HEK293 (cell line): ENCODE measurements at regions not wholly inside any gene's neighbourhood (a gene's known extent, or its start where the extent isn't known, plus 50 kb on each side); places are given as distances from the start of the nearest gene placed in this dataset.

Experiments
- CTCF ChIA-PET: fragments of 350-600 bp; formaldehyde crosslinking; extraction: SDS; loops from one replicate; lab custom pipeline; 2021; ENCODE audit warnings: antibody characterized with exemption; lab: Yijun Ruan, JAX
- POLR2A ChIA-PET: fragments of 300-600 bp; formaldehyde crosslinking; extraction: SDS; loops from one replicate; lab custom pipeline; 2020; ENCODE audit warnings: antibody characterized with exemption, inconsistent platforms; lab: Yijun Ruan, JAX
- H3K27ac ChIP-seq: fragments of 200-500 bp; sonication (Bioruptor generic); 2 replicates; pipeline ENCODE4 v1.5.1; 2014; ENCODE audit warnings: low read depth, low read length, control low read depth, inconsistent platforms; ENCODE audit errors: extremely low read depth
- H3K36me3 ChIP-seq, 2 experiments: fragments of 200-500 bp in 1 of 2; sonication (Bioruptor generic) in 1 of 2; 1 replicate in 1 of 2; 2 replicates in 1 of 2; pipeline ENCODE4 v1.5.1; 2014 to 2017; ENCODE audit warnings: inconsistent platforms in 2 of 2, low read length in 2 of 2; ENCODE audit not compliant: control insufficient read depth in 2 of 2, insufficient read depth in 1 of 2
- H3K4me1 ChIP-seq: fragments of 200-500 bp; sonication (Bioruptor generic); 2 replicates; pipeline ENCODE4 v1.5.1; 2014; ENCODE audit warnings: mild to moderate bottlenecking, low read length, inconsistent platforms; ENCODE audit not compliant: control insufficient read depth, insufficient read depth
- H3K4me3 ChIP-seq: 2 replicates; pipeline ENCODE4 v1.5.1; 2011; ENCODE audit warnings: low read depth, mild to moderate bottlenecking, control low read depth, low read length, moderate library complexity
- H3K9me3 ChIP-seq: fragments of 200-500 bp; sonication (Bioruptor generic); 2 replicates; pipeline ENCODE4 v1.5.1; 2014; ENCODE audit warnings: low read depth, low read length, inconsistent platforms; ENCODE audit not compliant: control insufficient read depth, insufficient read depth
- REPIN1 ChIP-seq: fragments of 450-650 bp; formaldehyde crosslinking; IDR thresholded peaks from 2 replicates; pipeline ENCODE4 v1.5.1; 2017; ENCODE audit warnings: missing biosample characterization, missing genetic modification characterization, low read depth
- ZEB2 ChIP-seq: fragments of 450-650 bp; formaldehyde crosslinking; IDR thresholded peaks from 2 replicates; pipeline ENCODE4 v1.5.1; 2016; ENCODE audit warnings: missing biosample characterization, missing genetic modification characterization
- ZFP69B ChIP-seq: fragments of 450-650 bp; formaldehyde crosslinking; IDR thresholded peaks from 2 replicates; pipeline ENCODE4 v1.5.1; 2016; ENCODE audit warnings: missing biosample characterization, missing genetic modification characterization
- ZNF112 ChIP-seq: fragments of 450-650 bp; formaldehyde crosslinking; IDR thresholded peaks from 2 replicates; pipeline ENCODE4 v1.5.0; 2017; ENCODE audit warnings: missing biosample characterization, missing genetic modification characterization
- ZNF16 ChIP-seq: fragments of 450-650 bp; formaldehyde crosslinking; IDR thresholded peaks from 2 replicates; pipeline ENCODE4 v1.5.1; 2016; ENCODE audit warnings: low read depth, missing biosample characterization, missing genetic modification characterization
- ZNF175 ChIP-seq: fragments of 450-650 bp; formaldehyde crosslinking; IDR thresholded peaks from 2 replicates; pipeline ENCODE4 v1.5.1; 2016; ENCODE audit warnings: missing biosample characterization, missing genetic modification characterization
- ZNF202 ChIP-seq: fragments of 450-650 bp; formaldehyde crosslinking; IDR thresholded peaks from 2 replicates; pipeline ENCODE4 v1.5.1; 2016; ENCODE audit warnings: missing biosample characterization, missing genetic modification characterization, borderline replicate concordance
- ZNF549 ChIP-seq: fragments of 450-650 bp; IDR thresholded peaks from 2 replicates; pipeline ENCODE4 v1.5.1; 2018; ENCODE audit warnings: missing biosample characterization, missing genetic modification characterization, mild to moderate bottlenecking, inconsistent platforms, moderate library complexity
- ZNF623 ChIP-seq: fragments of 450-650 bp; formaldehyde crosslinking; IDR thresholded peaks from 2 replicates; pipeline ENCODE4 v1.5.1; 2016; ENCODE audit warnings: missing biosample characterization, missing genetic modification characterization
- ZNF624 ChIP-seq: fragments of 450-650 bp; formaldehyde crosslinking; IDR thresholded peaks from 2 replicates; pipeline ENCODE4 v1.5.1; 2017; ENCODE audit warnings: missing biosample characterization, missing genetic modification characterization
- ZNF658 ChIP-seq: fragments of 450-650 bp; formaldehyde crosslinking; IDR thresholded peaks from 2 replicates; pipeline ENCODE4; 2016; ENCODE audit warnings: missing biosample characterization, missing genetic modification characterization
- ZNF664 ChIP-seq: fragments of 450-650 bp; formaldehyde crosslinking; IDR thresholded peaks from 2 replicates; pipeline ENCODE4 v1.5.1; 2016; ENCODE audit warnings: missing biosample characterization, missing genetic modification characterization
- ZNF792 ChIP-seq: fragments of 450-650 bp; formaldehyde crosslinking; IDR thresholded peaks from 2 replicates; pipeline ENCODE4 v1.5.1; 2016; ENCODE audit warnings: missing biosample characterization, missing genetic modification characterization
- ZNF843 ChIP-seq: fragments of 450-650 bp; formaldehyde crosslinking; IDR thresholded peaks from 2 replicates; pipeline ENCODE4 v1.5.1; 2016; ENCODE audit warnings: missing biosample characterization, missing genetic modification characterization
- ZSCAN23 ChIP-seq: fragments of 450-650 bp; formaldehyde crosslinking; IDR thresholded peaks from 2 replicates; pipeline ENCODE4 v1.5.1; 2016; ENCODE audit warnings: missing biosample characterization, missing genetic modification characterization
- TF ChIP-seq, protein P1 (sequence below): fragments of 450-650 bp; formaldehyde crosslinking; IDR thresholded peaks from 2 replicates; pipeline ENCODE4 v1.5.1; 2016; ENCODE audit warnings: missing biosample characterization, missing genetic modification characterization
- TF ChIP-seq, protein P2 (sequence below): fragments of 450-650 bp; formaldehyde crosslinking; IDR thresholded peaks from 2 replicates; pipeline ENCODE4 v1.5.1; 2016; ENCODE audit warnings: missing biosample characterization, missing genetic modification characterization
- TF ChIP-seq, protein P3 (sequence below): fragments of 450-650 bp; formaldehyde crosslinking; IDR thresholded peaks from 2 replicates; pipeline ENCODE4 v1.5.1; 2016; ENCODE audit warnings: missing biosample characterization, missing genetic modification characterization
- TF ChIP-seq, protein P4 (sequence below): fragments of 450-650 bp; formaldehyde crosslinking; IDR thresholded peaks from 2 replicates; pipeline ENCODE4; 2016; ENCODE audit warnings: missing biosample characterization, missing genetic modification characterization
- TF ChIP-seq, protein P5 (sequence below): fragments of 450-650 bp; formaldehyde crosslinking; IDR thresholded peaks from 2 replicates; pipeline ENCODE4 v1.5.1; 2016; ENCODE audit warnings: missing biosample characterization, missing genetic modification characterization, borderline replicate concordance

DNA sequence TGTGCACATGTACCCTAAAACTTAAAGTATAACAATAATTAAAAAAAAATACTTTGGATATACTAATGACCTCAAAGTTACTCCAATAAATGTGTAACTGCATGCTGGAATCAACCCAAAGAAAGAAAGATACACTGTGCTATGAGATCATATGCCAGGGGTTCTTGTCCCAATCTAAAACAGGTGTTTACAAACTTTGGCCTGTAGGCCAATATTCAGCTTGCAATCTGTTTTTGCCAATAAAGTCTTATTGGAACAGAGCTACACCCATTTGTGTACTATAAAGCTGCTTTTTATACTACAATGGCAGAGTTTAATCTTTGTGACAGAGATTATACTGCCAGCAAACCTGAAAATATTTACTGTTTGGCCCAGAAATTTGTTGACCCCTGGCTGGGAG, 138.8 kb upstream of the AFF2 start:
- CTCF ChIA-PET = no interaction called here
- H3K4me3 ChIP-seq = no peak overlapping the region
- H3K4me1 ChIP-seq = no peaks in the 10 kb centered on the region
- H3K36me3 ChIP-seq = no peaks in the 10 kb centered on the region
- no peaks in the 10 kb centered on the region for H3K9me3 ChIP-seq
- no peak overlapping the region for H3K27ac ChIP-seq
- POLR2A ChIA-PET = no interaction called here
- TF ChIP-seq ZNF664 (tag by site-specific recombination) (no peak), ZEB2 (no peak), ZNF16 (tag by site-specific recombination) (no peak), REPIN1 (tag by site-specific recombination) (no peak), ZNF843 (tag by site-specific recombination) (no peak), ZNF202 (tag by site-specific recombination) (no peak), ZNF658 (tag by site-specific recombination) (no peak), ZNF792 (tag by site-specific recombination) (no peak), ZFP69B (tag by site-specific recombination) (no peak), ZSCAN23 (tag by site-specific recombination) (no peak), ZNF175 (tag by site-specific recombination) (no peak), ZNF624 (tag by site-specific recombination) (no peak), ZNF623 (tag by site-specific recombination) (no peak), ZNF112 (no peak), ZNF549 (tag by site-specific recombination) (no peak)
- TF ChIP-seq, protein P1, sequence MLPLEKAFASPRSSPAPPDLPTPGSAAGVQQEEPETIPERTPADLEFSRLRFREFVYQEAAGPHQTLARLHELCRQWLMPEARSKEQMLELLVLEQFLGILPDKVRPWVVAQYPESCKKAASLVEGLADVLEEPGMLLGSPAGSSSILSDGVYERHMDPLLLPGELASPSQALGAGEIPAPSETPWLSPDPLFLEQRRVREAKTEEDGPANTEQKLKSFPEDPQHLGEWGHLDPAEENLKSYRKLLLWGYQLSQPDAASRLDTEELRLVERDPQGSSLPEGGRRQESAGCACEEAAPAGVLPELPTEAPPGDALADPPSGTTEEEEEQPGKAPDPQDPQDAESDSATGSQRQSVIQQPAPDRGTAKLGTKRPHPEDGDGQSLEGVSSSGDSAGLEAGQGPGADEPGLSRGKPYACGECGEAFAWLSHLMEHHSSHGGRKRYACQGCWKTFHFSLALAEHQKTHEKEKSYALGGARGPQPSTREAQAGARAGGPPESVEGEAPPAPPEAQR (tag by site-specific recombination) = no peak
- TF ChIP-seq, protein P2, sequence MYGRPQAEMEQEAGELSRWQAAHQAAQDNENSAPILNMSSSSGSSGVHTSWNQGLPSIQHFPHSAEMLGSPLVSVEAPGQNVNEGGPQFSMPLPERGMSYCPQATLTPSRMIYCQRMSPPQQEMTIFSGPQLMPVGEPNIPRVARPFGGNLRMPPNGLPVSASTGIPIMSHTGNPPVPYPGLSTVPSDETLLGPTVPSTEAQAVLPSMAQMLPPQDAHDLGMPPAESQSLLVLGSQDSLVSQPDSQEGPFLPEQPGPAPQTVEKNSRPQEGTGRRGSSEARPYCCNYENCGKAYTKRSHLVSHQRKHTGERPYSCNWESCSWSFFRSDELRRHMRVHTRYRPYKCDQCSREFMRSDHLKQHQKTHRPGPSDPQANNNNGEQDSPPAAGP (tag by site-specific recombination) = no peak
- TF ChIP-seq, protein P3, sequence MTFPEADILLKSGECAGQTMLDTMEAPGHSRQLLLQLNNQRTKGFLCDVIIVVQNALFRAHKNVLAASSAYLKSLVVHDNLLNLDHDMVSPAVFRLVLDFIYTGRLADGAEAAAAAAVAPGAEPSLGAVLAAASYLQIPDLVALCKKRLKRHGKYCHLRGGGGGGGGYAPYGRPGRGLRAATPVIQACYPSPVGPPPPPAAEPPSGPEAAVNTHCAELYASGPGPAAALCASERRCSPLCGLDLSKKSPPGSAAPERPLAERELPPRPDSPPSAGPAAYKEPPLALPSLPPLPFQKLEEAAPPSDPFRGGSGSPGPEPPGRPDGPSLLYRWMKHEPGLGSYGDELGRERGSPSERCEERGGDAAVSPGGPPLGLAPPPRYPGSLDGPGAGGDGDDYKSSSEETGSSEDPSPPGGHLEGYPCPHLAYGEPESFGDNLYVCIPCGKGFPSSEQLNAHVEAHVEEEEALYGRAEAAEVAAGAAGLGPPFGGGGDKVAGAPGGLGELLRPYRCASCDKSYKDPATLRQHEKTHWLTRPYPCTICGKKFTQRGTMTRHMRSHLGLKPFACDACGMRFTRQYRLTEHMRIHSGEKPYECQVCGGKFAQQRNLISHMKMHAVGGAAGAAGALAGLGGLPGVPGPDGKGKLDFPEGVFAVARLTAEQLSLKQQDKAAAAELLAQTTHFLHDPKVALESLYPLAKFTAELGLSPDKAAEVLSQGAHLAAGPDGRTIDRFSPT (tag by site-specific recombination) = no peak
- TF ChIP-seq, protein P4, sequence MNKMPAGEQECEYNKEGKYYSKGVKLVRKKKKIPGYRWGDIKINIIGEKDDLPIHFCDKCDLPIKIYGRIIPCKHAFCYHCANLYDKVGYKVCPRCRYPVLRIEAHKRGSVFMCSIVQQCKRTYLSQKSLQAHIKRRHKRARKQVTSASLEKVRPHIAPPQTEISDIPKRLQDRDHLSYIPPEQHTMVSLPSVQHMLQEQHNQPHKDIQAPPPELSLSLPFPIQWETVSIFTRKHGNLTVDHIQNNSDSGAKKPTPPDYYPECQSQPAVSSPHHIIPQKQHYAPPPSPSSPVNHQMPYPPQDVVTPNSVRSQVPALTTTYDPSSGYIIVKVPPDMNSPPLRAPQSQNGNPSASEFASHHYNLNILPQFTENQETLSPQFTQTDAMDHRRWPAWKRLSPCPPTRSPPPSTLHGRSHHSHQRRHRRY (tag by site-specific recombination) = no peak
- TF ChIP-seq, protein P5, sequence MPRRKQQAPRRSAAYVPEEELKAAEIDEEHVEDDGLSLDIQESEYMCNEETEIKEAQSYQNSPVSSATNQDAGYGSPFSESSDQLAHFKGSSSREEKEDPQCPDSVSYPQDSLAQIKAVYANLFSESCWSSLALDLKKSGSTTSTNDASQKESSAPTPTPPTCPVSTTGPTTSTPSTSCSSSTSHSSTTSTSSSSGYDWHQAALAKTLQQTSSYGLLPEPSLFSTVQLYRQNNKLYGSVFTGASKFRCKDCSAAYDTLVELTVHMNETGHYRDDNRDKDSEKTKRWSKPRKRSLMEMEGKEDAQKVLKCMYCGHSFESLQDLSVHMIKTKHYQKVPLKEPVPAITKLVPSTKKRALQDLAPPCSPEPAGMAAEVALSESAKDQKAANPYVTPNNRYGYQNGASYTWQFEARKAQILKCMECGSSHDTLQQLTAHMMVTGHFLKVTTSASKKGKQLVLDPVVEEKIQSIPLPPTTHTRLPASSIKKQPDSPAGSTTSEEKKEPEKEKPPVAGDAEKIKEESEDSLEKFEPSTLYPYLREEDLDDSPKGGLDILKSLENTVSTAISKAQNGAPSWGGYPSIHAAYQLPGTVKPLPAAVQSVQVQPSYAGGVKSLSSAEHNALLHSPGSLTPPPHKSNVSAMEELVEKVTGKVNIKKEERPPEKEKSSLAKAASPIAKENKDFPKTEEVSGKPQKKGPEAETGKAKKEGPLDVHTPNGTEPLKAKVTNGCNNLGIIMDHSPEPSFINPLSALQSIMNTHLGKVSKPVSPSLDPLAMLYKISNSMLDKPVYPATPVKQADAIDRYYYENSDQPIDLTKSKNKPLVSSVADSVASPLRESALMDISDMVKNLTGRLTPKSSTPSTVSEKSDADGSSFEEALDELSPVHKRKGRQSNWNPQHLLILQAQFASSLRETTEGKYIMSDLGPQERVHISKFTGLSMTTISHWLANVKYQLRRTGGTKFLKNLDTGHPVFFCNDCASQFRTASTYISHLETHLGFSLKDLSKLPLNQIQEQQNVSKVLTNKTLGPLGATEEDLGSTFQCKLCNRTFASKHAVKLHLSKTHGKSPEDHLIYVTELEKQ (tag by site-specific recombination) = no peak
